HG02885 (cell line): ENCODE measurements at regions not wholly inside any gene's neighbourhood (a gene's known extent, or its start where the extent isn't known, plus 50 kb on each side); places are given as distances from the start of the nearest gene placed in this dataset.
A peak's percentile ranks its signal among the peaks of the same experiment; 100 is the strongest.
"Not testable (repeated sequence)": the region's sequence is repeated elsewhere in the genome, so short reads cannot be mapped to it uniquely, and the experiment has no call there.

Experiments used
- ATAC-seq: cut with Tn5 transposase; IDR thresholded peaks from one replicate; pipeline ENCODE4 v1.9.1; 2021; ENCODE audit warnings: mild to moderate bottlenecking; ENCODE audit not compliant: unreplicated experiment, poor library complexity

DNA sequence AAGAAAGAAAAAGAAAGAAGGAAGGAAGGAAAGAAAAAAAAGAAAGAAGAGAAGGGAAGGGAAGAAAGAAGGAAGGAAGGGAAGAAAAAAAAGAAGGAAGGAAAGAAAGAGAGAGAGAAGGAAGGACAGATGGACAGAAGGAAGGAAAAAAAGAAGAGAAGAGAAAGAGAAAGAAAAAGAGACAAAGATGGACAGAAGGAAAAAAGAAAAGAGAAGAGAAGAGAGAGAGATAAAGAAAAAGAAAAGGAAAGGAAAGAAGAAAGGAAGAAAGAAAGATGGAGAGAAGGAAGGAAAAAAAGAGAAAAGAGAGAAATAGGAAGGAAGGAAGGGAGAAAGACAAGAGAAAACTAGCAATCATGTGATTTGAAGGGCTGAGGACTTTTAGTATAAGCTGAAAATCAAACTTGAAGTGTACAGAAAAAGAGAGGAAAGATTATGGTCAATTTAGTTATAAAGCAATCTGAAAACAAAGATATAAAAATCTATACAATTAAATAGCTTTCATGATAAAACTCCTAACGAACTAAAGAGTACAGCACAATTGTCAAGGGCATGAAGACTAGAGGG lies 115.3 kb downstream of the LTN1 start:
- no peak for ATAC-seq

DNA sequence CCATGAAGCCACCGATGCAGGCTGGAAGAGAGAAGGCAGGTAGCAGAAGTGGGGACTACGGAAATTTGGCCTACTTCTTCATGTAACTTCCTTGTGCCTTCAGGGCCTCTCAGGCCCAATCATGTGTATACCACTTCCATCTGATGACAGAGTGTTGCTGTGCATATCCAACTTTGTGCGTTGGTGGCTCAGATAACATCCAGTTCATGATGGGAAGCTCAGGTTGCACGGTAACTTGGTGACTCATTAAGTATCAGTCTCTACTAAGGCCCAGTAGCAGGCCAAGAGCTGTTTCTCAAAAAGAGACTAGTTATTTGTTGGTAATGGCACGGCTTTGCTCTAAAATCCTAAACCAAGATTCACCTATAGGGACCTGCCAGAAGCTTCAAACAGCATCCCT lies 117.6 kb downstream of the LTN1 start:
- no peak for ATAC-seq

DNA sequence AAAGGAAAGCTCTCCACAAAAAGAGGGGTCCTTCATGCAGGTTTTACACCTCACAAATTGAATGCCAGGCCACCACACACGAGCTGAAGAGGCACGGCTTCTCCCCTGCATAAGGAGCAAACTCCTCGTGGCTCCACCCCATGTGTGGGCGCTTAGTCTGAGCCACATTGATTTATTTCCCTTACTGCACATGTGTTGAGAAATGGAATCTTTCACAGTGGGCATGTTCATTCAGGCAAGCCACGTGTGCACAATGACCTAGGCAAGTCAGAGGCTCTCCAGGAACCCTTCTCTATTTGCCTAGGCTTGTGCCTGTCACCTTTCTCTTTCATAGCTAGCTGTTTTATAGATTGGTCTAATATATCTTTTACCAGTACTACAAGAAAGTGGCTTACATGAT lies 120.5 kb downstream of the LTN1 start:
- ATAC-seq, result no peak

DNA sequence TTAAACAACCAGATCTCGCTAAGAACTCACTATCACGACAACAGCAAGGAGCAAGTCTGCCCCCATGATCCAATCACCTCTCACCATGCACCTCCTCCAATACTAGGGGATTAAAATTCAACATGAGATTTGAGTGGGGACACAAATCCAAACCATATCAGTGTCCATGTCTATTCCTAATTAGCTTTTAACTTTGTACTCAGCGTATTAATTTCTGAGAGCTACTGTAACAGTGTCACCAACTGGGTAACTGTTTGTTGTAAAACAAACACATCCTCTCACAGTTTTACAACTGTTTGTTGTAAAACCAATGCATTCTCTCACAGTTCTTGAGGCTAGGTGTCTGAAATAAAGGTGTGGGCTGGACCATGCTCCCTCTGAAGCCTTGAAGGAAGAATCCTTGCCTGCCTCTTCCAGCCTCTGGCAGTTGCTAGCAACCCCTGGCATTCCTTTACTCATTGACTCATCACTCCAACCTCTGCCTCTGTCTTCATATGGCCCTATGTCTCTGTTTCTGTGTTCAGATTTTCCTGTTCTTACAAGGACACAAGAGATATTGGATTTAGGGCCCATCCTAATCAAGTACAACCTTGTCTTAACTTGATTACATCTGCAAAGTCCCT lies 121.2 kb downstream of the LTN1 start:
- no peak for ATAC-seq

DNA sequence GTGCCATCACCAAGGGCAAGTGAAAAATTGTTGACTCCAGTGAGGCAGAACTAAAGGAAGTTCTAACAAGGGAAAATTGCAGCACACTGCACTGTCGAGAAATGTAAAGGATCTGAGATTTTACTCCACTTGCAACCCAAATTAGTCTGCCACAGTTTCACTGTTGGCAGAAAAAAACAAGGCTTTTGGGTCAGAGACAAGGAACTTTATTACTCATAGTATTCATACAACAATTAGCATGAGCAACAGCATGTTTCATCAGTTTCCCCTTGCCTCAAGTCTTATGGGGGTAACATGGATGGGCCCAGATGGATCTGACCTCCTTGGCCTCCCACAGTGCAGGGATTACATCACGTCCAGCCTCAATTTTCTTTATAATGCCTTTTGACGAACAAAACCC lies 125.3 kb downstream of the LTN1 start:
- ATAC-seq, result no peak

DNA sequence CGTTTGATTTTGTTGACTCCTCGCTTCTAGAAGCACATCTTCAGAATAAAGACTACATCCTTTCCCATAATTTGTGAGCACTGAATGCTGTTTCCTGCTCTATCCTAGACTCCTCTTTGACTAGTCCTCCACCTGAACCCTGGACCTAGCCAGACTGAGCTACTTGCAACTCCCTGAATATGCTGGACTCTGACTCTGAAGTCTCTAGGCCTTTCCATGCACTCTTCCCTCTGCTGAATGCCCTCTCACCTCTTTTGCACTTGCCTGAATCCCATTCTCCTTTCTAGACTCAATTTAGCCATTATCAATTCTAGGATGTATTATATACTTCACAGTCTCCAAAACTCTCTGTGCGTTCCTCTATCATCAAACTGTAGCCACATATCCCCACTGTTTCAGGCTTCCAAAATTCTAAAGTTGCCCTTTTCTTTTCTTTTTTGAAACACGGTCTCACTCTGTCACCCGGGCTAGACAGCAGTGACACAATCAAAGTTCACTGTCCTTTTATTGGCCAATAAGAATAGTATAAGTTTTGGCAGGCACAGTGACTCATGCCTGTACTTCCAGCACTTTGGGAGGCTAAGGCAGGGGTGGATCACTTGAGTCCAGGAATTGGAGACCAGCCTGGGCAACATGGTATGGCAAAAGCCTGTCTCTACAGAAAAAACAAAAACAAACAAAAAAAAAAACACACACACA lies 127.0 kb downstream of the LTN1 start:
- ATAC-seq, result no peak

DNA sequence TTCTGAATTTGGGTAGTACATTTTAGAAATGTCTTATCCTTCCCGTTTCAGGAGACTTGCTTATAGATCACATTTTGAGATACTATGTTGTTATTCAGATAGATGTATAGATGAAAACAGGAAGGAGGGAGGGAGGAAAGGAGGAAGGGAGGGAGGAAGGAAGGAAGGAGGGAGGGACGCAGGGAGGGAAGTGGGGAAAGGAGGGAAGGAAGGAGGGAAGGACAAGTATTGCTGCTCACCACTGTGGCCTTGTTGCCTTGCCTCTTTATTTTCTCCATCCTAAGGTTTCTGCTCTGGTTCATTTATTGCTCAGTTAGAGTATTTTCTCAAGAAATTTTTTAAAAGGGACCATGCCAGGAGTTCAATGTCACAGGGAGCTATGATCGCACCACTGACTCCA lies 134.3 kb downstream of the LTN1 start:
- no peak for ATAC-seq

DNA sequence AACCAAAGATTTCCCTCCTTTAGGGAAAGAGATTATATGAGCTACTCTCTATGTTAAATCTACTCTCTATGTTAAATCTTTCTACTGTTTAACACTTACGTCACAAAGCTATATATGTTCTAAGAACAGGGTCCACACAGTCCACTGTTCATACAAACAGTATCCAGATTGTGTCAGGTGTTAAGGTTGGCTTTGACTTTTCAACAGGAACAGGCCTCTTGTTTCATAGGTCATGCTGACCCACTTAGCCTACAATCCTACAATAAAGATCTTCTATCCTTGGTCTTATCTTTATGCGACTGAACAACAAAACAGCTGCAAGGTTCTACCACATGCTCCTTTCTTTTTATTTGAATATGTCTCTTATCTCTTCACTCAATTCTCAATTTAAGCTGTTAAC lies 134.9 kb downstream of the LTN1 start:
- ATAC-seq, result no peak

DNA sequence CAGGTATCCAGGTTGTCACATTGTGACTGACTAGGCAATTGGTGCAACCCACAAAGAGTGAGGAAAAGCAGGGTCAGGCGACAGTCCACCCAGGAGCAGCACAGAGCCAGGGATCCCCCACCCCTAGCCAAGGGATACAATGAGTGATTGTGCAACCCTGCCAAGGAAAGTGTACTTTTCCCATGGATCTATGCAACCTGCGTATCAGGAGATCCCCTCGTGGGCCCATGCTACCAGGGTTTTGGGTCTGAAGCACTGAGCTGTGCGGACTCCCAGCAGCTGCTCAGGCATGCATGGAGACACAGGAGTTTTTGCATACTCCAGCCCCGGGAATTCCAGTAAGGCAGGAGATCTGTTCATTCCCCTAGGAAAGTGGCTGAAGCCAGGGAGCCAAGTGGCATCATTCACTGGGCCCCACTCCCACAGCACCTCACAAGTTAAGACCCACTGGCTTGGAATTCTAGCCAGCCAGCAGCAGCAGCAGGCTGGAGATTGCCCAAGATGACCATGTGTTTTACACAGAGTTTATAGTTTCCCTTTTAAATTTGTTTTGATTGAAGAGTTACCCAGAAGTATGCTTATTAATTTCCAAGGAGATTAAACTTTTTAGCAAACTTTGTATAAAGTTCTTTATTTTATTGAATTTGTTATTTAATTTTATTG lies 136.0 kb downstream of the LTN1 start:
- ATAC-seq, result no peak

DNA sequence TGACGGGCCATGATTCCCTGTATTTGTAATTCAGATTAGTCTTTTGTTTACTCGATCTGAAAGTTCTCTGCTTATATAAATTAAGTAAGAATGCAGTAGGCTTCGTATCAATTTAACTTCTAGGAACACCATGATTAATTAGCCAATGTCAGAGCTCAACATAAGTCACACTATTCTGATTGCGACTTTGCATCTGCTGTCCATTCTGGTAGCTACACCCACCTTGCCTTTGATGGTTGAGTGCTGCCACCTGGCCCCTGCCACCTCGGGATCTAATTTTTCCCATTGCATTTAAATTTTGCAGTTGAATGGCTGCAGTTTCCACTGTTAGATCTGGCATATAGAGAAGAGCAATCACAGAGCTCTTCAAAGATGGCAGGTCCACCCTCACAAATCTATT lies 140.0 kb downstream of the LTN1 start:
- ATAC-seq, result no peak

DNA sequence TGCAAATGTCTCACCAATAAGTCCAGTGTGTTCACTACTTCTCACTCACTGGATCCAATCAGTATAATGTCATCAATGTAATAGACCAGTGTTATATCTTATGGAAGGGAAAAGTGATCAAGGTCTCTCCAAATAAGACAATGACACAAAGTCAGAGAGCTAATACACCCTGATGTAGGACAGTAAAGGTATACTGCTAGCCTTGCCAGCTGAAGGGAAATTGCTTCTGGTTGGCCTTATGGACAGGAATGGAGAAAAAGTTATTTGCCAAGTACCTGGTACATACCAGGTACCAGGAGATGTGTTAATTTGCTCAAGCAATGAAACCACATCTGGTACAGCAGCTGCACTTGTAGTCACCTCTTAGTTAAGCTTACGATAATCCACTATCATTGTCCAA lies 141.0 kb downstream of the LTN1 start:
- no peak for ATAC-seq

DNA sequence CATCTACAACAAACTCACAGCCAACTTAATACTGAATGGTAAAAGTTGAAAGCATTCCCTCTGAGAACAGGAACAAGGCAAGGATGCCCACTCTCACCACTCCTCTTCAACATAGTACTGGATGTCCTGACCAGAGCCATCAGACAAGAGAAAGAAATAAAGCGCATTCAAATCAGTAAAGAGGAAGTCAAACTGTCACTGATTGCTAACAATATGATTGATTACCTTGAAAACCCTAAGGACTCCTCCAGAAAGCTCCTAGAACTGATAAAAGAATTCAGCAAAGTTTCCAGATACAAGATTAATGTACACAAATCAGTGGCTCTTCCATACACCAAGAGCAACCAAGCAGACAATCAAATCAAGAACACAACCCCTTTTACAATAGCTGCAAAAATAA lies 153.4 kb downstream of the LTN1 start:
- ATAC-seq, result not testable (repeated sequence)

DNA sequence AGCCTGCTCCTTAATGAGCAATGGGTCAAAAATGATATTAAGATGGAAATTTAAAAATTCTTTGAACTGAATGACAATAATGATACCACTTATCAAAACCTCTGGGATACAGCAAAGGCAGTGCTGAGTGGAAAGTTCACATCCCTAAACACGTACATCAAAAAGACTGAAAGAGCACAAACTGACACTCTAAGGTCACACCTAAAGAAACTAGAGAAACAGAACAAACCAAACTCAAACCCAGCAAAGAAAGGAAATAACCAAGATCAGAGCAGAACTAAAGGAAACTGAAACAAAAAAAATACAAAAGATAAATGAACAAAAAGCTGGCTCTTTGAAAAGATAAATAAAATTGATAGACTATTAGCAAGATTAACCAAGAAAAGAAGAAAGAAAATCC lies 155.3 kb downstream of the LTN1 start:
- ATAC-seq, result not testable (repeated sequence)

DNA sequence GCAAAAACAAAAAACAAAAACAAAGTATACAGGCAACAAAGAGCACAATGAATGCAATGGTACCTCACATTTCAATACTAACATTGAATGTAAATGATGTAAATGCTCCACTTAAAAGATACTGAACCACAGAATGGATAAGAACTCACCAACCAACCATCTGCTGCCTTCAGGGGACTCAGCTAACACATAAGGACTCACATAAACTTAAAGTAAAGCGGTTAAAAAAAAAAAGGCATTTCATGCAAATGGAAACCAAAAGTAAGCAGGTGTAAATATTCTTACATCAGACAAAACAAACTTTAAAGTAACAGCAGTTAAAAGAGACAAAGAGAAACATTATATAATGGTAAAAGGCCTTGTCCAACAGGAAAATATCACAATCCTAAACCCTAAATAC lies 156.1 kb downstream of the LTN1 start:
- not testable (repeated sequence) for ATAC-seq

DNA sequence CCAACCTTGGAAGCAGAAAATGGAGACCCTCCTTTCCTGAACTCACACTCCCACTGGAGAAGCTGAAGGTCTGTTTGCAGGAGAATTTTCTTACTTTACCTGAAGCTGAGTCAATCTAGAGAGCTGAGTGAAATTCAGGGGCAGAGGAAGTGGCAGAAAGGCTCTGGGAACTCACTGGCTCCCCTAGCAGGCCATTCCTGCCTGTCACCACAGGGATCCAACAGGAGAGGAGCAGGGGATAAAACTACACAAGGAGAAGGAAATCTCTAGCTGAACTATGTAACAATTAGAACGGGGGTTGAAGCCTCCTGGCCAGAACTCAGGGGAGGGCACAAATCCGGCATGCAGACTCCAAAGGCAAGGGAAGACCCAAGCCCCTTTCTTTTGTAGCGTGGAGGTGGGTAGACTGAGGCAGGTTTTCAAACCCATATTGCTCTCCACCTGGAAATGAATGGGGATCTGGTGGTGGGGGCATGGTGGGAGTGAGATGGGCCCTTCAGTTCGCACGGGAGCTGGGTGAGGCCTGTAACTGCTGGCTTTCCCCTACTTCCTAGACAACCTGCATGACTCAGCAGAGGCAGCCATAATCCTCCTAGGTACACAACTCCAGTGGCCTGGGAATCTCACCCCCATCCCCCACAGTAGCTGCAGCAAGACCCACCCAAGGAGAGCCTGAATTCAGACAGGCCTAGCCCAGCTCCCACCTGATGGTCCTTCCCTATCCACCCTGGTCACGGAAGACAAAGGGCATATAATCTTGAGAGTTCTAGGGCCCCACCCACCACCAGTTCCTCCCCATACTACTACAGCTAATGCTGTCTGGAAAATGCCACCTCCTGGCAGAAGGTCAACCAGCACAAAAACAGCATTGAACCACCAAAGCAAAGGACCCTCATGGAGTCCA lies 158.1 kb downstream of the LTN1 start:
- no peak for ATAC-seq

DNA sequence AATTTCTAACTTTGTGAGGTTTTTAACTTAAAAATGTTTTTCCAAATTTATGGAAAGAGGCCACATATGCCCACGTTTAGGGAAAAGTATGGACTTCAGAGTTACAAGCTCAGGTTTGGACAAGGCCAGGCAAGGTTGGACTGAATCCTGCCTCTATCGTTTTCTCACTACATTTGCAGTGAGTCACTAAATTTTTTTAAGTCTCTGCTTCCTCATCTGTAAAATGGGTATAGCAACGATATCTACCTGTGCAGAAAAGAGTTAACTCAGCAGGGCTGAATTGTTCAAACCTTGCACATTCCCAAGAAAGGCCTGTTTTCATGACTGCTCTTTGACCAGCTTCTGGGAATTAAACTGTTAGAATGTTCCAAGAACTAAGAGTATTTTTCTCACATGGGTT lies 159.1 kb downstream of the LTN1 start:
- no peak for ATAC-seq

DNA sequence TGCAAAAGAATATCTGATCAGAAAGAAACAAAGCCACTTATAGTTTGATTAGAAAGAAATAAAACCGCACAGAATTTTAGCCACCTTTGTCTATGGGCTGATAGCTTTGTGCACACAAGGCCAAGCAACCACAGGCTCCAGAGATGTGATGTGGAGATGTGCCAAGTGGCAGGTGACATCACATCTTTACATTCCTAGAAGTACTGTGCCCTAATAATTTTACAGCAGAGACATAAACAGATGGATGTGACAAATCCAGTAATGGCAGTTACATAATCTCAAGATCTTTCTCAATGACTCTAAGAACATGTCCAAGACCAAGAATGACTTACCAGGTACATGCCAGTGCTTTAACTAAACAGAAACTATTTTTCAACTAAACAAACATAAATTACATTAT lies 159.5 kb downstream of the LTN1 start:
- ATAC-seq, result no peak

DNA sequence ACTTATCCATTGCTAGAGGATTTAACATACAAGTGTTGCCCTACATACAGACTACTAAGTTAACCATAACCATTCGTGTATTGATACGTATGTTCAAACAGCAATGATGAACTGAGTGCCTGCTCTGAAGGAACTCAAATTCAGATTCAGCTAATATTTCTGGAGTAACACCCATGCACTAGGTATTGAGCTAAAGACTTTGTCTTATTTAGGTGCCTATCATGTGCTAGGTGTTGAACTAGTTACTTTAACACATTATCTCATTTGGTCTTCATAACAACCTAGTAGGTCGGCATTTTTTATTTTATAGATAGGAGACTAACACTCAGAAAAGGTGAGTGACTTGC lies 160.0 kb downstream of the LTN1 start:
- no peak for ATAC-seq

DNA sequence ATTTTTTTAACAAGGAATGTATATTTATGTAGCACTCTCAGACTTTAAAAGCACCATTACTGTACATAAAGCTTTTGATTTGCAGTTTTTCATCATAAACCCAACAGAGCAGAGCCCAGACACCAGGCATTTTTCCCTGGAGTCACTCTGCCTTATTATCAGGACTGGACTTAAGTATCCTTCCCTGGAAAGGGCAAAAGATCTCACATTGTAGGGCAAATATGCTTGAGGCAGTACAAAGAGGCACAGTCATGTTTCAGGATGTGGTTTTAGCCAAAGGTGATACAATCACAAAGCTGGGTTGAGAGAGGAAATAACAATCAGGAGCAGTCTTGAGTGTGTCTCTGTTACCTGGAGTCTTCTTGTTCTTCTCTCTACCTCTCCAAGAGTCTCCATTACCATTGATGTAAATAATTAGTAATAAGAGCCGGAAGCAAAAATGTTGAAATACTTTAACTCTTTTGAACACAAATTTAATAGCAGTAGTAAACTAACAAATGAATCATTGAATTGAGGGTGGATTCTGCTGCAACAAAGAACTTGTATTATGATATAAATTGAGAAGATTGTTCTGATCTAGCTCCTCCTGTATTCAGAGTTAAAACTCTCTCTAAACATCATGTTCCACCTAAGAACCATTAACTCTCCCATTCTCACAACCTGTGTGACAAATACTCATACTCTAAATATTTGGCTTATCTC lies 160.5 kb downstream of the LTN1 start:
- ATAC-seq, result peak; percentile 58

DNA sequence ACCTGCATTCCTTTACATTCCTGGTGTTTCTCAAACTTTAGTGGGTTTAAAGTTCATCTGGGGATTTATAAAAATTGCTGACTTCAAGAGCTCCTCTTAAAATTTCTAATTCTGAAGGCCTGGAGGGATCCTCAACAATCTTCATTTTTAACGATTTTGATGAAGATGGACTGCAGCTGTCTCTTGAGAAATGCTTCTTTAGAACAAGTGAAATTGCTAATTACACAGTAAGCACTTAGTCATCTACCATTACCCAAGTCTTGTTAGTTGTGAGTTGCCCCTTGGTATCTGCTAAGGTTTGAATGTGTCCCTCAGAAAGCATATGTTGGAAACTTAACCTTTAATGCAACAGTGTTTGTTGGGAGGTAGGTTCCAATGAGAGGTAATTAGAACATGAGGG lies 163.7 kb downstream of the LTN1 start:
- ATAC-seq, result no peak
